Rectal smooth muscle tissue (tissue), 1 donor: ENCODE measurements at regions not wholly inside any gene's neighbourhood (a gene's known extent, or its start where the extent isn't known, plus 50 kb on each side); places are given as distances from the start of the nearest gene placed in this dataset.

Experiments used
- H3K27ac ChIP-seq: one replicate; pipeline ENCODE4 v1.7.0; 2013; ENCODE audit warnings: low read depth, low read length, inconsistent platforms
- H3K27me3 ChIP-seq: one replicate; pipeline ENCODE4 v1.7.0; 2013; ENCODE audit warnings: low read length; ENCODE audit not compliant: control insufficient read depth, insufficient read depth
- H3K36me3 ChIP-seq: one replicate; pipeline ENCODE4 v1.7.0; 2013; ENCODE audit warnings: low read length; ENCODE audit not compliant: control insufficient read depth, insufficient read depth
- H3K4me1 ChIP-seq: one replicate; pipeline ENCODE4 v1.7.0; 2013; ENCODE audit warnings: low read length; ENCODE audit not compliant: control insufficient read depth, insufficient read depth
- H3K4me3 ChIP-seq: one replicate; pipeline ENCODE4 v1.7.0; 2013; ENCODE audit warnings: low read length
- H3K9ac ChIP-seq: one replicate; pipeline ENCODE4 v1.7.0; 2013; ENCODE audit warnings: low read length

GRCh38 chr2:15861898-15862297, 78.5 kb upstream of the MYCN start:
- H3K9ac ChIP-seq = no peak overlapping the region
- no peak overlapping the region for H3K27ac ChIP-seq
- no peaks in the 10 kb centered on the region for H3K4me1 ChIP-seq
- H3K36me3 ChIP-seq = no peaks in the 10 kb centered on the region
- H3K27me3 ChIP-seq = no peaks in the 10 kb centered on the region
- H3K4me3 ChIP-seq = no peak overlapping the region

GRCh38 chr2:15863089-15863488, 77.3 kb upstream of the MYCN start:
- no peak overlapping the region for H3K4me3 ChIP-seq
- H3K4me1 ChIP-seq = no peaks in the 10 kb centered on the region
- no peak overlapping the region for H3K27ac ChIP-seq
- no peak overlapping the region for H3K9ac ChIP-seq
- no peaks in the 10 kb centered on the region for H3K36me3 ChIP-seq
- H3K27me3 ChIP-seq = no peaks in the 10 kb centered on the region

- H3K4me1 ChIP-seq = no peaks in the 10 kb centered on the region
- H3K36me3 ChIP-seq = no peaks in the 10 kb centered on the region
- H3K27me3 ChIP-seq = no peaks in the 10 kb centered on the region
- no peak overlapping the region for H3K9ac ChIP-seq
- no peak overlapping the region for H3K4me3 ChIP-seq
- H3K27ac ChIP-seq = no peak overlapping the region
Measured at GRCh38 chr2:15863494-15864175, 76.7 kb upstream of the MYCN start.

GRCh38 chr2:15864176-15864769, 76.1 kb upstream of the MYCN start:
- Histone ChIP-seq H3K4me1 (no peaks in the 10 kb centered on the region), H3K4me3 (no peak overlapping the region), H3K36me3 (no peaks in the 10 kb centered on the region), H3K27ac (no peak overlapping the region), H3K9ac (no peak overlapping the region), H3K27me3 (no peaks in the 10 kb centered on the region)

GRCh38 chr2:15865923-15866322, 74.4 kb upstream of the MYCN start:
- Histone ChIP-seq H3K4me3 (no peak overlapping the region), H3K9ac (no peak overlapping the region), H3K27me3 (no peaks in the 10 kb centered on the region), H3K36me3 (no peaks in the 10 kb centered on the region), H3K4me1 (no peaks in the 10 kb centered on the region), H3K27ac (no peak overlapping the region)

GRCh38 chr2:15866563-15867193, 73.7 kb upstream of the MYCN start:
- no peaks in the 10 kb centered on the region for H3K36me3 ChIP-seq
- no peaks in the 10 kb centered on the region for H3K4me1 ChIP-seq
- H3K9ac ChIP-seq = no peak overlapping the region
- H3K27me3 ChIP-seq = no peaks in the 10 kb centered on the region
- no peak overlapping the region for H3K27ac ChIP-seq
- H3K4me3 ChIP-seq = no peak overlapping the region

GRCh38 chr2:15867194-15868171, 72.9 kb upstream of the MYCN start:
- Histone ChIP-seq H3K9ac (no peak overlapping the region), H3K4me3 (no peak overlapping the region), H3K27me3 (no peaks in the 10 kb centered on the region), H3K36me3 (no peaks in the 10 kb centered on the region), H3K27ac (no peak overlapping the region), H3K4me1 (no peaks in the 10 kb centered on the region)

- H3K4me3 ChIP-seq = no peak overlapping the region
- no peak overlapping the region for H3K9ac ChIP-seq
- H3K27ac ChIP-seq = no peak overlapping the region
- H3K4me1 ChIP-seq = no peaks in the 10 kb centered on the region
- no peaks in the 10 kb centered on the region for H3K36me3 ChIP-seq
- H3K27me3 ChIP-seq = no peaks in the 10 kb centered on the region
Measured at GRCh38 chr2:15868186-15868585, 72.2 kb upstream of the MYCN start.

GRCh38 chr2:15868704-15869103, 71.6 kb upstream of the MYCN start:
- Histone ChIP-seq H3K27ac (no peak overlapping the region), H3K9ac (no peak overlapping the region), H3K36me3 (no peaks in the 10 kb centered on the region), H3K4me3 (no peak overlapping the region), H3K4me1 (no peaks in the 10 kb centered on the region), H3K27me3 (no peaks in the 10 kb centered on the region)

GRCh38 chr2:15869396-15869795, 71.0 kb upstream of the MYCN start:
- Histone ChIP-seq H3K36me3 (no peaks in the 10 kb centered on the region), H3K9ac (no peak overlapping the region), H3K4me1 (no peaks in the 10 kb centered on the region), H3K27me3 (no peaks in the 10 kb centered on the region), H3K27ac (no peak overlapping the region), H3K4me3 (no peak overlapping the region)

- Histone ChIP-seq H3K4me3 (no peak overlapping the region), H3K4me1 (no peaks in the 10 kb centered on the region), H3K36me3 (no peaks in the 10 kb centered on the region), H3K27ac (no peak overlapping the region), H3K9ac (no peak overlapping the region), H3K27me3 (no peaks in the 10 kb centered on the region)
Measured at GRCh38 chr2:15869871-15870270, 70.5 kb upstream of the MYCN start.

GRCh38 chr2:15870565-15870964, 69.8 kb upstream of the MYCN start:
- H3K9ac ChIP-seq = no peak overlapping the region

More at GRCh38 chr2:15870565-15870964, 69.8 kb upstream of the MYCN start:
- H3K27me3 ChIP-seq = no peaks in the 10 kb centered on the region
- H3K27ac ChIP-seq = no peak overlapping the region
- no peak overlapping the region for H3K4me3 ChIP-seq
- no peaks in the 10 kb centered on the region for H3K36me3 ChIP-seq
- no peaks in the 10 kb centered on the region for H3K4me1 ChIP-seq
